OCI-LY3 (cell line): ENCODE measurements at regions not wholly inside any gene's neighbourhood (a gene's known extent, or its start where the extent isn't known, plus 50 kb on each side); places are given as distances from the start of the nearest gene placed in this dataset.

ENCODE experiments used
- EZH2phosphoT487 ChIP-seq: fragments of 200-600 bp; shearing (Covaris generic); IDR thresholded peaks from 2 replicates; pipeline ENCODE4 v1.6.1; 2018; ENCODE audit warnings: antibody characterized with exemption, mixed run types, low read depth
- TF ChIP-seq, protein P1 (sequence below): fragments of 200-600, 300-600 bp; sonication (generic); IDR thresholded peaks from 2 replicates; pipeline ENCODE4 v1.5.1; 2014; ENCODE audit warnings: antibody characterized with exemption, low read length, low read depth

- TF ChIP-seq, protein P1, sequence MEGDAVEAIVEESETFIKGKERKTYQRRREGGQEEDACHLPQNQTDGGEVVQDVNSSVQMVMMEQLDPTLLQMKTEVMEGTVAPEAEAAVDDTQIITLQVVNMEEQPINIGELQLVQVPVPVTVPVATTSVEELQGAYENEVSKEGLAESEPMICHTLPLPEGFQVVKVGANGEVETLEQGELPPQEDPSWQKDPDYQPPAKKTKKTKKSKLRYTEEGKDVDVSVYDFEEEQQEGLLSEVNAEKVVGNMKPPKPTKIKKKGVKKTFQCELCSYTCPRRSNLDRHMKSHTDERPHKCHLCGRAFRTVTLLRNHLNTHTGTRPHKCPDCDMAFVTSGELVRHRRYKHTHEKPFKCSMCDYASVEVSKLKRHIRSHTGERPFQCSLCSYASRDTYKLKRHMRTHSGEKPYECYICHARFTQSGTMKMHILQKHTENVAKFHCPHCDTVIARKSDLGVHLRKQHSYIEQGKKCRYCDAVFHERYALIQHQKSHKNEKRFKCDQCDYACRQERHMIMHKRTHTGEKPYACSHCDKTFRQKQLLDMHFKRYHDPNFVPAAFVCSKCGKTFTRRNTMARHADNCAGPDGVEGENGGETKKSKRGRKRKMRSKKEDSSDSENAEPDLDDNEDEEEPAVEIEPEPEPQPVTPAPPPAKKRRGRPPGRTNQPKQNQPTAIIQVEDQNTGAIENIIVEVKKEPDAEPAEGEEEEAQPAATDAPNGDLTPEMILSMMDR, result no peak
- no peak for TF ChIP-seq EZH2phosphoT487
These were observed 127.1 kb downstream of the ASB7 start for GRCh38 chr15:100729461-100729860.
